Activated CD8-positive, alpha-beta T cell treated with anti-CD3 and anti-CD28 coated beads, Interleukin-2, amount 10 ng/mL, durations not matched to agents 7 days and 5 days (primary cell): ENCODE measurements at regions not wholly inside any gene's neighbourhood (a gene's known extent, or its start where the extent isn't known, plus 50 kb on each side); places are given as distances from the start of the nearest gene placed in this dataset.
"Not testable (repeated sequence)": the region's sequence is repeated elsewhere in the genome, so short reads cannot be mapped to it uniquely, and the experiment has no call there.

Source experiments
- ATAC-seq: fragments of 150-1000 bp; cut with Tn5 transposase; one replicate; pipeline ENCODE4 v1.10.0; 2021; ENCODE audit warnings: moderate library complexity
- CTCF ChIA-PET: fragments of 350-600 bp; sonication (Branson Sonifier 250); formaldehyde crosslinking; loops from one replicate; lab custom pipeline; 2021; ENCODE audit warnings: antibody characterized with exemption; lab: Charles Lee
- POLR2A ChIA-PET: fragments of 350-600 bp; sonication (Branson Sonifier 250); formaldehyde crosslinking; loops from one replicate; lab custom pipeline; 2021; ENCODE audit warnings: antibody characterized with exemption; lab: Charles Lee
- DNase-seq: peaks from one replicate; pipeline ENCODE4 v3.0.0-alpha.2; 2020
- H3K27ac Mint-ChIP-seq: one replicate; pipeline ENCODE4 v1.8.0; 2021; ENCODE audit warnings: mild to moderate bottlenecking, mixed read lengths
- H3K27me3 Mint-ChIP-seq: one replicate; pipeline ENCODE4 v1.8.0; 2021; ENCODE audit warnings: low read depth, mixed read lengths
- H3K36me3 Mint-ChIP-seq: one replicate; pipeline ENCODE4 v1.8.0; 2021; ENCODE audit warnings: low read depth, mixed read lengths
- H3K4me1 Mint-ChIP-seq: one replicate; pipeline ENCODE4 v1.8.0; 2021; ENCODE audit warnings: low read depth, mixed read lengths
- H3K4me3 Mint-ChIP-seq: one replicate; pipeline ENCODE4 v1.8.0; 2021; ENCODE audit warnings: mild to moderate bottlenecking, mixed read lengths
- H3K9me3 Mint-ChIP-seq: one replicate; pipeline ENCODE4 v1.8.0; 2022; ENCODE audit warnings: mixed read lengths; ENCODE audit not compliant: insufficient read depth

DNA sequence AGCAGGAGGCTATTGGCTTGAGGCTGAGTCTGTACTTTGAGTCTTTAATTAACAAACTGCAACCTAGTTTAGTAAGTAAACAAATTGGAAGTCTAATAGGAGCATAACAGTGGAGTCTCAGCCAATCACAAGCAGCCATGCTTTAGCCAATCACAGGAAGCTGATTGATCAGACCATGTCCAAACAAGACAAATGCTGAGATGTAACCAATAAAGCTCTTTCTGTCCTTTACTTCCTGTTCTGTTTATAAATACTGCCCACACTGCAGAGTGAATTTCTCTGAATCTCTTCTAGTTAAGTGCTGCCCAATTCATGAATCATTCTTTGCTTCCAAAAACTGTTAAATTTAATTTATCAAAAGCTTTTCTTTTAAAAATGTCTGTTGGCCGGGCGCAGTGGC, 146.6 kb upstream of the DLX2 start:
- POLR2A ChIA-PET, result interaction anchor here (1.1 kb wide), 1 partner anchor 79 kb away, joined by 3 read pairs; no protein-coding TSS in a partner anchor
- Mint-ChIP-seq H3K27me3 (peaks cover 8% of the 10 kb centered on the region), H3K27ac (no peak overlapping the region), H3K36me3 (no peaks in the 10 kb centered on the region), H3K4me3 (no peak overlapping the region), H3K4me1 (peaks cover 50% of the 10 kb centered on the region), H3K9me3 (no peaks in the 10 kb centered on the region)
- DNase-seq (no peak), ATAC-seq (no peak)
- CTCF ChIA-PET, result interaction anchor here (0.9 kb wide), 2 partner anchors 26 to 212 kb away, joined by 3 to 4 read pairs; no protein-coding TSS in a partner anchor

DNA sequence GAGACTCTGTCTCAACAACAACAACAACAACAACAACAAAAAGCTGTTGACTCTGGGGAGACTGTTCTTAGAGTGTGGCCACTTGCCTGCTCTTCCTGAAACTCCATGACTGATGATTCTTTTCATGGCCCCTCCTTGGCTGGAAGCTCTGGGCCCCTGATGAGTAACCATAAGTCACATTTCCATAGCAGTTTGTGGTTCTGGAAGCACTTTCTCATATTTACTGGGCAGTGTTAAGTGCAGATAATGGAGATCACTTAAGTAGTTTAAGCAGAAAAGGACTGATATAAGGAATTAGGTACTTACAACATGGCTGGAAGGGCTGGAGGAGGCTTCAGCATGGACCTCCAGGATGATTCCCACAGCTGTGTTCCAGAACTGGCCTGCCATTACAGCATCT, 147.3 kb upstream of the DLX2 start:
- H3K4me3 Mint-ChIP-seq, result no peak overlapping the region
- H3K27me3 Mint-ChIP-seq, result peaks cover 6% of the 10 kb centered on the region
- ATAC-seq (no peak), DNase-seq (no peak)
- no peaks in the 10 kb centered on the region for H3K9me3 Mint-ChIP-seq
- H3K27ac Mint-ChIP-seq, result no peak overlapping the region
- ChIA-PET POLR2A (no interaction called here), CTCF (interaction anchor here (0.9 to 2.0 kb wide), 2 partner anchors 26 to 212 kb away, joined by 3 to 7 read pairs; no protein-coding TSS in a partner anchor)
- H3K36me3 Mint-ChIP-seq, result no peaks in the 10 kb centered on the region
- peaks cover 54% of the 10 kb centered on the region for H3K4me1 Mint-ChIP-seq

DNA sequence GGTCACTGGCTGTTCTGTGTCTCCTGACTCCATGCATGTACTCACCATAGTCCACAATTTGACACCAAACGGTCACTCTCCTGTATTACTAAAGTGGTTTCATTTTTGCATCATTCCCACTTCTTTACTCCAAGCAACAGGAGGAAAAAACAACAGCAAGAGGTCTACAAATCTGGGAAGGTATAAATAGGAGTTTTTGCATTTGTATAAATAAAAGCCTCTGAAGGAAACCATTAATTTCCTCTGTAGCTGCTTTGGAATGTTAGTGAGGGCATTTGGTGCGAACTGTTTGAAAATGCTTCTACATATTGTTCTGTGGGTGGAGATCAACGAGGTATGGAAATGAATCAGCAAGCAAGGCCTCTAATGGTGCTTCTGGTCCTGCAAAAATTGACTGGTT, 148.5 kb upstream of the DLX2 start:
- no peak overlapping the region for H3K4me3 Mint-ChIP-seq
- CTCF ChIA-PET, result interaction anchor here (1.5 to 2.0 kb wide), 2 partner anchors 8 to 211 kb away, joined by 6 to 7 read pairs; no protein-coding TSS in a partner anchor
- no peaks in the 10 kb centered on the region for H3K9me3 Mint-ChIP-seq
- POLR2A ChIA-PET, result interaction anchor here (0.6 kb wide), 1 partner anchor 171 kb away, joined by 3 read pairs; no protein-coding TSS in a partner anchor
- H3K27ac Mint-ChIP-seq, result no peak overlapping the region
- DNase-seq (no peak), ATAC-seq (no peak)
- H3K4me1 Mint-ChIP-seq, result peaks cover 54% of the 10 kb centered on the region
- no peaks in the 10 kb centered on the region for H3K36me3 Mint-ChIP-seq
- no peaks in the 10 kb centered on the region for H3K27me3 Mint-ChIP-seq

DNA sequence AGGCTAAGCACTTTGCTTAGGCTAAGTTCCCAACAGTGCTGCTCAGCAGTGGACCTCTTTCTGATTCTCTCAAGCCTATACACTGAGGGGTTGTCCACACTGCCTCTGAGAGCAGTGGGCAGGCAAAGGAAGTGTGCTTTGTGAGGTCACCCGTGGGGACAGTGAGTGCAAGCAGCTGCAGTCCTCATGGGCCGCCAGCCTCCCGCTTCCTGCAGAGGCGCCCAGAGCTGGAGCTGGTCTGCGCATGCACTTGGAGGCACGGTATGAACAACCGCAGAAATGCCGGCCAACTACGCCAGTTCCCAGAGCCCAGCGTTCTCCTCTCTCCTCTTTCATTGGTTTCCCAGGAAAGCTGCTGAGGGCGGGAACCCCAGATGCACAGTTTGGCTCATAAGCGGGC, 149.5 kb upstream of the DLX2 start:
- no peaks in the 10 kb centered on the region for H3K9me3 Mint-ChIP-seq
- ChIA-PET CTCF (interaction anchor here (1.5 to 2.5 kb wide), 2 partner anchors 9 to 210 kb away, joined by 6 to 21 read pairs; no protein-coding TSS in a partner anchor), POLR2A (no interaction called here)
- peaks cover 3% of the 10 kb centered on the region for H3K27me3 Mint-ChIP-seq
- ATAC-seq (no peak), DNase-seq (no peak)
- no peak overlapping the region for H3K4me3 Mint-ChIP-seq
- no peaks in the 10 kb centered on the region for H3K36me3 Mint-ChIP-seq
- no peak overlapping the region for H3K27ac Mint-ChIP-seq
- peaks cover 47% of the 10 kb centered on the region for H3K4me1 Mint-ChIP-seq

DNA sequence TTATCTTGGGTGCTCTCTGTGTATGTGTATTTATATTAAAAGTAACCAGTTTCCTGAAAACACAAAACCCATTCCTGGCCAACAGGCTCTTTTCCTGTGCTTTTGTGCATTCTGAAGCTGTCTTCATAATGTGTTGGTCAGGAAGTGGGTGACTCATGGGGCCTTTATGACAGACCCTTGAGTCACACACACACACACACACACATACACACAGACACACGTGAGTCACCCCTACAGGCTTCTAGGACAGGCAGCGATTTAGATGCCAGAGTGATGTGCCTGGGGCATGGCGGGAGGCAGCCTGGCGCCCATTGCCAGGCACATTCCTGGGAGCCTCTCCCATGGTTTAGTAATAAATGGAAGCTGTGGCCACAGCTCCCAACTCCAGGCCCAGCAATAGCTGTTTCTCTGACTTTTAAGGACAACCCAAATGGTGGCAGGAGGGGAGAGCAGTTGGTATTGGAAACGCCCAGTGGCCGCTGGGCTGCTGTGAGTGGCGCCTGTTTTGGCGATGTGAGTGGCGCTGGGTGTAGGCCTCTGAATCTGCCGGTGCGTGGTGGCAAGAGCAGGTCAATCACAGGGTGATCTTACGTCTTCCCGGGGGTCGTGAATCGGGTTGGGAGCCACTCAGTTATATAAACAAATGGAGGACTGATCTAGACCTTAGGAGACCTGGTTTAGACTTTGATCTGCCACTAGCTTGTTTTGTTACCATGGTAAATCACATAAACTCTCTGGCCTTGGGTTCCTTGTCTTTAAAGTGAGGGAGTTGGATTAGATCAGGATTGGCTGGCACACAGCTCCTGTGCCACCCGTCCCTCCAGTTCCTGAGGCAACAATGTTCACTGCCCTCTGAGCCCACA, 150.7 kb upstream of the DLX2 start:
- Mint-ChIP-seq H3K27me3 (peaks cover 5% of the 10 kb centered on the region), H3K4me3 (no peak overlapping the region), H3K4me1 (peaks cover 46% of the 10 kb centered on the region), H3K27ac (peak overlapping the region; percentile 81), H3K36me3 (no peaks in the 10 kb centered on the region), H3K9me3 (no peaks in the 10 kb centered on the region)
- ATAC-seq (peak; percentile 90), DNase-seq (peak; percentile 80)
- ChIA-PET CTCF (interaction anchor here (0.9 to 2.5 kb wide), 3 partner anchors 8 to 212 kb away, joined by 3 to 21 read pairs (median 4); no protein-coding TSS in a partner anchor), POLR2A (no interaction called here)

DNA sequence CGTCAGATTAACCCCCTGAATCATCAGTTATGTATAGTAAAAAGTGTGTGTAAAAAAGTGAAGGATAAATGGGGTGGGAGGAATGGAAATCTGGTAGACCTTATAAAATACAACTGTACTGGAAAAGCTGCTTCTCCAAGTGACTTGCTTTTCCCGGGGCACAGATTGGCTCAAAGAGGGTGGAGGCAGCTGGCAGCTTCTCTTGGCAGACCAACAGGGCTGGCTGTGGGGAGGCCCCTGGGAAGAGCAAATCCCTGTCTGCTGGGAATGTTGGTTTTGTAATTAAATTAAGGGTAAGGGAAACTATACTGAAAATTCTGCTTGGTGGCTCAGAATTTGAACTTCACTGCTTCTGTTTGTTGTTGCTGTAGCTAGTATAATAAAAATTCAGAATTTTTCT, 154.2 kb upstream of the DLX2 start:
- H3K9me3 Mint-ChIP-seq, result no peaks in the 10 kb centered on the region
- ChIA-PET POLR2A (no interaction called here), CTCF (no interaction called here)
- peaks cover 8% of the 10 kb centered on the region for H3K27me3 Mint-ChIP-seq
- ATAC-seq, result no peak
- no peaks in the 10 kb centered on the region for H3K36me3 Mint-ChIP-seq
- no peak for DNase-seq
- H3K4me3 Mint-ChIP-seq, result no peak overlapping the region
- H3K27ac Mint-ChIP-seq, result no peak overlapping the region
- H3K4me1 Mint-ChIP-seq, result peaks cover 29% of the 10 kb centered on the region

DNA sequence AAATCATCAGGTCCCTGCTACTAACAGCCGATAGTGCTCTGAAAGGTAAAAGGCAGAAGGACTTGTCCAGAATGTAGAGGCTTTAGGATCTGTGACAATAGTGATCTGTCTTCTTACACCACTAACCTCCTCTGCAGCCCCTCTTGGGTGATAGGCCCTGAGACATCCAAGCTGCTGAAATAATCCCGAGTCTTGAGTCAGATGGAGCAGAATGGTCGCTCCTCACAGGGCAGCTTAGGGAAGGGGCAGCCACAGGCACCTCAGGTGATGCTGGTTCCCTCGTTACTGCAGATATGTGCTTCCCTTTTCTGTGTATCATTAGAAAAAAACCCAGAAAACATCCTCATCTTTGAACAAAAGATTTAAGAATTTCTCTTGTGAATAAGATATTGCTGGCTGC, 157.1 kb upstream of the DLX2 start:
- H3K27me3 Mint-ChIP-seq, result peaks cover 8% of the 10 kb centered on the region
- H3K27ac Mint-ChIP-seq, result no peak overlapping the region
- ATAC-seq (no peak), DNase-seq (no peak)
- H3K4me1 Mint-ChIP-seq, result no peaks in the 10 kb centered on the region
- ChIA-PET CTCF (no interaction called here), POLR2A (no interaction called here)
- no peaks in the 10 kb centered on the region for H3K36me3 Mint-ChIP-seq
- no peak overlapping the region for H3K4me3 Mint-ChIP-seq
- H3K9me3 Mint-ChIP-seq, result no peaks in the 10 kb centered on the region

DNA sequence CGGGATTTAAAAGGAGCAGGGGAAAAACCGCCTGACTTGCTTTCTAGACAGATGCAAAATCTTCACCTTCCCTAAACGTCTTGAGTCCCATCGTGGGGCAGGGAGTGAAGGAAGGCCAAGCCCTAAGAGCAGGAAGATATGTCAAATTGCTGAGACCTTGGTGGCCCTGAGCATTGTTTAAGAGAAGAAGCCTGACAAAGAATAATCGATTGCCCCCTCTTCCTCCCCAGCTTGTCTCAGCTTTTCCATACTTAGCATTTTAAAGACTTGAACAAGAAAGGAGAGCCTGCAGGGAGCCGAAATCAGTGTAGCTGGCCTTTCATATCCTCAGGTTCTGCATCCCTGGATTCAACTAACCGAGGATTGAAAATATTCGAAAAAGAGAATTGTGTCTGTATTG, 157.6 kb upstream of the DLX2 start:
- ATAC-seq (no peak), DNase-seq (no peak)
- Mint-ChIP-seq H3K9me3 (no peaks in the 10 kb centered on the region), H3K27ac (no peak overlapping the region), H3K36me3 (no peaks in the 10 kb centered on the region), H3K4me3 (no peak overlapping the region), H3K4me1 (no peaks in the 10 kb centered on the region), H3K27me3 (peaks cover 8% of the 10 kb centered on the region)
- ChIA-PET POLR2A (no interaction called here), CTCF (no interaction called here)

DNA sequence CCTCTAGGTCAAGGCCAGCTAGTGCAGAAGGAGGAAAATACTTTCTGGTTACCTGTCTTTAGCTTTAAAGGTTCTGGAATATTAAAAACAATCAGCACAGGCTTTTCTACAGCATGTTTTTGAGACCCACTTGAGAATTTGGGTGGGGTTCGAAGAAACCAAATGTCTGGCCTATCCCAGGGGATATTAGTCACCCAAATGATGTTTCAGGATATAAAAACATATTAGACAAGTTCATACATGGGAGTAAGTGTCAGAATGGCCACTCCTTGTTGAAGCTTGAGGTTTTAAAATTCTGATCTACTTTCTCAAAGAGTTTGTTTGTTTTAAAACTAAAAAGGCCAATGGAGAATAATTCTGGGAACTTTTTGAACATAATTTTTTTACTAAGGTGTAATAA, 158.6 kb upstream of the DLX2 start:
- Mint-ChIP-seq H3K27me3 (peaks cover 15% of the 10 kb centered on the region), H3K9me3 (no peaks in the 10 kb centered on the region), H3K4me1 (no peaks in the 10 kb centered on the region), H3K36me3 (no peaks in the 10 kb centered on the region), H3K27ac (no peak overlapping the region), H3K4me3 (no peak overlapping the region)
- CTCF ChIA-PET, result interaction anchor here (1.2 kb wide), 1 partner anchor 8 kb away, joined by 3 read pairs; no protein-coding TSS in a partner anchor
- POLR2A ChIA-PET, result no interaction called here
- ATAC-seq (no peak), DNase-seq (no peak)

DNA sequence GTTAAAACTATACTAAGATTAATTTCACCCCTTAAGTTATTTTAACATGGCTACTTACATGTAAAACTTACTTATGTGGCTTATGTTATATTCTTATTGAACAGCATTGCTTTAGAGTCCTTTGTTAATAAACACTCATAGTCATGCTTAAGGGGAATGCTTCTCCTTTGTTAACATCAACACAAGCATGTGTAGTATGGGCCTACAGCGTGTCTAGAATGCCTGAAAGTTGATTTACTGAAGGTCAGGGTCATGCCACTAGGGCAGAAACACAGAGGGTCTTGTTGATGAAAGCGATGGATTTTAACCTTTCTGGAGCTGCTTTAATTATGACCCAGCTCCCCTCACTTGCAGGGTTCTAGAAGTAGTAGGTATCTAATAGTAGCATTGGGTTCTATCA, 159.8 kb upstream of the DLX2 start:
- Mint-ChIP-seq H3K4me3 (no peak overlapping the region), H3K27me3 (peaks cover 21% of the 10 kb centered on the region), H3K9me3 (no peaks in the 10 kb centered on the region), H3K4me1 (no peaks in the 10 kb centered on the region), H3K36me3 (no peaks in the 10 kb centered on the region), H3K27ac (no peak overlapping the region)
- ATAC-seq (no peak), DNase-seq (no peak)
- ChIA-PET POLR2A (no interaction called here), CTCF (no interaction called here)

DNA sequence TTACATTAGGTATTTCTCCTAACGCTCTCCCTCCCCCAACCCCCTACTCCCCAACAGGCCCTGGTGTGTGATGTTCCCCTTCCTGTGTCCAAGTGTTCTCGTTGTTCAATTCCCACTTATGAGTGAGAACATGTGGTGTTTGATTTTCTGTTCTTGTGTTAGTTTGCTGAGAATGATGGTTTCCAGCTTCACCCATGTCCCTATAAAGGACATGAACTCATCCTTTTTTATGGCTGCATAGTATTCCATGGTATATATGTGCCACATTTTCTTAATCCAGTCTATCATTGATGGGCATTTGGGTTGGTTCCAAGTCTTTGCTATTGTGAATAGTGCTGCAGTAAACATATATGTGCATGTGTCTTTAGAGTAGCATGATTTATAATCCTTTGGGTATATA, 162.1 kb upstream of the DLX2 start:
- H3K4me3 Mint-ChIP-seq, POLR2A ChIA-PET, H3K4me1 Mint-ChIP-seq, CTCF ChIA-PET, H3K27ac Mint-ChIP-seq, H3K9me3 Mint-ChIP-seq, H3K36me3 Mint-ChIP-seq, DNase-seq, ATAC-seq: not testable (repeated sequence)
- H3K27me3 Mint-ChIP-seq, result peaks cover 25% of the 10 kb centered on the region
